Naive thymus-derived CD8-positive, alpha-beta T cell (primary cell): ENCODE measurements at regions not wholly inside any gene's neighbourhood (a gene's known extent, or its start where the extent isn't known, plus 50 kb on each side); places are given as distances from the start of the nearest gene placed in this dataset.

Experiments used
- ATAC-seq, 2 donors: fragments of 150-1000 bp; cut with Tn5 transposase in 1 of 2; sonication (Bioruptor Pico), chemical (Tn5 transposase) in 1 of 2; 1 replicate in 1 of 2; 2 replicates in 1 of 2; pipeline ENCODE4 v1.10.0; 2021; ENCODE audit warnings: mild to moderate bottlenecking in 2 of 2, moderate library complexity in 2 of 2
- POLR2A ChIA-PET: fragments of 350-600 bp; sonication (Branson Sonifier 250); formaldehyde crosslinking; loops from one replicate; lab custom pipeline; 2021; ENCODE audit warnings: antibody characterized with exemption; lab: Charles Lee
- DNase-seq, 10 donors: peaks; one replicate each; pipeline versions ENCODE4 v3.0.0 to v3.0.0-alpha.2; 2020 to 2022
- H3K27ac Mint-ChIP-seq, 10 donors: one replicate each; pipeline ENCODE4 v1.8.0; 2020 to 2022; ENCODE audit warnings: mild to moderate bottlenecking in 10 of 10, mixed read lengths in 10 of 10, moderate library complexity in 4 of 10, inconsistent platforms in 1 of 10
- H3K27me3 Mint-ChIP-seq, 5 donors: one replicate each; pipeline ENCODE4 v1.8.0; 2021 to 2022; ENCODE audit warnings: mixed read lengths in 5 of 5
- H3K36me3 Mint-ChIP-seq, 3 donors: one replicate each; pipeline ENCODE4 v1.8.0; 2020 to 2022; ENCODE audit warnings: mixed read lengths in 3 of 3, mild to moderate bottlenecking in 2 of 3, inconsistent platforms in 1 of 3
- H3K4me1 Mint-ChIP-seq, 4 donors: one replicate each; pipeline ENCODE4 v1.8.0; 2021 to 2022; ENCODE audit warnings: mixed read lengths in 4 of 4
- H3K4me3 Mint-ChIP-seq, 10 donors: one replicate each; pipeline ENCODE4 v1.8.0; 2020 to 2022; ENCODE audit warnings: mild to moderate bottlenecking in 10 of 10, mixed read lengths in 10 of 10, moderate library complexity in 6 of 10, inconsistent platforms in 1 of 10
- H3K9me3 Mint-ChIP-seq, 9 donors: one replicate each; pipeline ENCODE4 v1.8.0; 2020 to 2022; ENCODE audit warnings: mixed read lengths in 9 of 9, mild to moderate bottlenecking in 3 of 9, inconsistent platforms in 1 of 9, moderate library complexity in 1 of 9

DNA sequence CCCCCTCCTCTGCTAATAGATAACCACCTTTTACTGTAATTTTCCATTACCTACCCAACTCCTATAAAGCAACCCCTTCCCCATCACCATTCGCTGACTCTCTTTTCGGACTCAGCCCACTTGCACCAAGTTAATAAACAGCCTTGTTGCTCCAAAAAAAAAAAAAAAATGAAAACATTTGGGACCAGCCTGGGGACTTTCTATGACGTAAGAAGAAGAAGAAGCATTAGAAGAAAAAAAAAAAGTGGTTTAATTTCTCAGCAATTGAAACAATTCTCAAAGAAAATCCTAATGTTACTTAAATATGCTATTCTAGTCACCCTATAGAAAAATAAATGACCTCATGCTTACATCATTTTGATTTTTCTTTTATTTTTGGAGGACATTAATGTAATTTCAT, 301.5 kb upstream of the ANO3 start:
- H3K4me1 Mint-ChIP-seq, result peaks cover 0 to 2% (median 0%) of the 10 kb centered on the region in 4 donors
- H3K27ac Mint-ChIP-seq, result no peak overlapping the region
- peaks cover 0 to 35% (median 7%) of the 10 kb centered on the region in 9 donors for H3K9me3 Mint-ChIP-seq
- DNase-seq (no peak), ATAC-seq (no peak)
- no peaks in the 10 kb centered on the region for H3K27me3 Mint-ChIP-seq
- POLR2A ChIA-PET, result no interaction called here
- H3K4me3 Mint-ChIP-seq, result no peak overlapping the region
- H3K36me3 Mint-ChIP-seq, result no peaks in the 10 kb centered on the region

DNA sequence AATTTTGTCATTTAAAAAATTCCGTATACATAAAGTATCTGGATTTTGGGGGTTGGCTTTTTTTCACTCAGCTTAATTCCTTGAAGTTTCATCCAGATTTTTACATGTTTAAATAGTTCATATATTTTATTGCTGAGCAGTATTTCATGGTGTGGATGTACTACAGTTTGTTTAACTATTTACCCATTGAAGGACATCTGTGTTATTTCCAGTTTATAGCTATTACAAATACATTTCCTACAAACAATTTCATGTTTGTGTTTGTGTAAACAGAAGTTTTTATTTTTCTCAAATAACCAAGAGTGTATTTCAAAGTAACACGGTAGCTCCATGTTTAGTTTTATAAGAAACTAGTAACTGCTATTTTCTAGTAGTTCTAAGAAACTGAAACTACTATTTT, 299.7 kb upstream of the ANO3 start:
- DNase-seq (no peak), ATAC-seq (no peak)
- no peaks in the 10 kb centered on the region for H3K27me3 Mint-ChIP-seq
- no peak overlapping the region for H3K4me3 Mint-ChIP-seq
- H3K36me3 Mint-ChIP-seq, result no peaks in the 10 kb centered on the region
- POLR2A ChIA-PET, result no interaction called here
- H3K9me3 Mint-ChIP-seq, result peaks cover 0 to 27% (median 5%) of the 10 kb centered on the region in 9 donors
- peaks cover 0 to 2% (median 0%) of the 10 kb centered on the region in 4 donors for H3K4me1 Mint-ChIP-seq
- no peak overlapping the region for H3K27ac Mint-ChIP-seq

DNA sequence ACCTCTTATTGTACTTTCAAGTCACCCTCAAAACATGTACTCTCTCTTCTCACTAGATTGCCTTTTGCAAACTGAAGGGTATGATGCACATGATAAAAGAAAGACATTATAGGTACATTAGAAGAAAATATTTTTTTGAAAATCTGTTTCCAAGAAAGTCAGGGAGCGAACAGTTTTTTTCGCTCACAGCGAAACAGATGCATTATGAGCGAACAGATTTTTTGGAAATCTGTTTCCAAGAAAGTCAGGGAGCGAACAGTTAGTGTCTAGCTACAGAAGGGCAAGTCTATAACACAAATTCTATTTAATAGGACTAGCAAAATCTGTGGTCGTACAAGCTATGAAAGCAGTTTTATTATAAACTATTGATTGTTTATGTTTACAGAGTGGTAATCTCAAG, 296.2 kb upstream of the ANO3 start:
- Mint-ChIP-seq H3K36me3 (no peaks in the 10 kb centered on the region), H3K4me1 (no peaks in the 10 kb centered on the region), H3K9me3 (peaks cover 0 to 17% (median 5%) of the 10 kb centered on the region in 9 donors), H3K4me3 (no peak overlapping the region), H3K27me3 (no peaks in the 10 kb centered on the region), H3K27ac (no peak overlapping the region)
- DNase-seq (no peak), ATAC-seq (no peak)
- POLR2A ChIA-PET, result no interaction called here

DNA sequence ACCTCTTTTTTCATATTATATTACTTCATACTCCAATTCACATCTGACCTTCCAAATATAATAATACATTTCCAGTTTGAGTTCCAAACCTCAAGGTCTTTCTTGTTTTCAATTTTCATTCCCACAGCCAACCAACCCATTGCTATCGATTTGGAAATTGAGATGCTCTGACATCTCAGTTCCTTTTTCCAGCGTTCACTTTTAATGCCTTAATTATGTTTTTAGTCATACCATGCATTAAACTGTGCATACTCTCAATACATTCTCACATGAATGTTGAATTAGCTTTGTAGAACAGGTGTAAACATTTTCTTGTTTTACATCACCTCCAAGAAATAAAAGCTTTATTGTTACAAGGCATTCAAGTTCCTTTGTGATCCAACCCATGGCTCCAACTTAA, 294.2 kb upstream of the ANO3 start:
- Mint-ChIP-seq H3K36me3 (no peaks in the 10 kb centered on the region), H3K27ac (no peak overlapping the region), H3K4me3 (no peak overlapping the region), H3K9me3 (peaks cover 0 to 17% (median 5%) of the 10 kb centered on the region in 9 donors), H3K4me1 (no peaks in the 10 kb centered on the region), H3K27me3 (no peaks in the 10 kb centered on the region)
- DNase-seq (no peak), ATAC-seq (no peak)
- POLR2A ChIA-PET, result no interaction called here

DNA sequence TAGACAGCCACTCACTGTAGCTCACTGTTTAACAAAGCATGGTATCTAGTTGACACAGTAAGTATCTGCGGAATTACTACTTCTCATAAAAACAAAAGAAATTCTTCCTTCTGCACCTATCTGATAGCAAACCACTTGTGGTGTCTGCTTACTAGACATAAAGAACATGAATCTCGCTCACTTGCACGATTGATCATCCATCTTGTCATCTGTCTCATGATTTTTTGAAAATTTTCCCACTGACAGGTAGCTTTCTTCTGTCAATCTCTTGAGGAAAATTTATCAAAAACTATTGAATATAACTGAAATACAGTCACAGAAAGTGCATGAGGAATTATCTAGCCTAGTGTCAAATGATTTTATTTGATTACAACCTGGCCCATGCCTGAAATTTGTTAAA, 291.6 kb upstream of the ANO3 start:
- no peak for DNase-seq
- Mint-ChIP-seq H3K27ac (no peak overlapping the region), H3K4me1 (no peaks in the 10 kb centered on the region), H3K27me3 (no peaks in the 10 kb centered on the region), H3K36me3 (no peaks in the 10 kb centered on the region), H3K9me3 (peaks cover 0 to 5% (median 3%) of the 10 kb centered on the region in 9 donors), H3K4me3 (no peak overlapping the region)
- ATAC-seq, result no peak
- POLR2A ChIA-PET, result no interaction called here

DNA sequence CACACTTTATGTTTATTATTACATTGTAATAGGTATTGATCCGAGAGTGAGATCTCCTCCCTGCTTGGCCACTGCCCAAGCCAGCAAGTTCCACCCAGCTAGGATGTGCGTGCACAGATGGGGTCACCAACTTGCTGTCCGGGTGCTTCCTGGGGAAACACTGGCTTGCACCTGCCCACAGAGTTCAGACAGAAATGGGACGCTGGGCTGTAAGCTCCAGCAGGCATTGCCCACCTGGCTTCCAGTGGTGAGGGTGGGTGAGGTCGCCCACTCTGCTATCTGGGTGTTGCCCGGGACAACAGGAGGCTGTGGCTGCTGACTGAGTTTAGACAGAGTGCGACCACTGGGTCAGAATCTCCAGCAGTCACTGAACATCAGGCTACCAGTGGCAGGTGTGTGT, 289.8 kb upstream of the ANO3 start:
- H3K9me3 Mint-ChIP-seq, result peaks cover 0 to 5% (median 2%) of the 10 kb centered on the region in 9 donors
- H3K27me3 Mint-ChIP-seq, result no peaks in the 10 kb centered on the region
- H3K4me1 Mint-ChIP-seq, result no peaks in the 10 kb centered on the region

DNA sequence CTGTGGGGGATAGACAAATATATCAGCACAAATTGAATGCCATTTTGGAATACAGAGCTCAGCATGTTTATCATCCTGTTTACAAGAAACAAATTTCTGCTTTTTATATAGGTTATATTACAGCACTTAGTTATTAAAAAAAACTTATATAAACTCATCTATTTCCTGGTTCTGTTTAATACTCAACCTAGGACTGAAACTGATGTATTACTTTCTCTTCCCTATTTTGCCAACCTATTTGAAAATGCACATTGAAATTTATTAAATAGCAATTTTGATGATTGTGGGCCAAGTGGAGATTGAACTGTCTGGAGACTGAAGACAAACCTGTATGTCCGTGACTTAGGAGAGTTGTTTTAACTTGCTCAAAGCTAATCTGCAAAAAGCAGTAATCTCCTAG, 288.3 kb upstream of the ANO3 start:
- Mint-ChIP-seq H3K4me1 (no peaks in the 10 kb centered on the region), H3K9me3 (peaks cover 0 to 7% (median 0%) of the 10 kb centered on the region in 9 donors), H3K36me3 (no peaks in the 10 kb centered on the region), H3K27ac (no peak overlapping the region), H3K4me3 (no peak overlapping the region), H3K27me3 (no peaks in the 10 kb centered on the region)
- ATAC-seq (no peak), DNase-seq (no peak)
- POLR2A ChIA-PET, result no interaction called here

More for the DNA sequence above, 289.8 kb upstream of the ANO3 start:
- ATAC-seq (no peak), DNase-seq (no peak)
- Mint-ChIP-seq H3K27ac (no peak overlapping the region), H3K36me3 (no peaks in the 10 kb centered on the region), H3K4me3 (no peak overlapping the region)
- POLR2A ChIA-PET, result no interaction called here

DNA sequence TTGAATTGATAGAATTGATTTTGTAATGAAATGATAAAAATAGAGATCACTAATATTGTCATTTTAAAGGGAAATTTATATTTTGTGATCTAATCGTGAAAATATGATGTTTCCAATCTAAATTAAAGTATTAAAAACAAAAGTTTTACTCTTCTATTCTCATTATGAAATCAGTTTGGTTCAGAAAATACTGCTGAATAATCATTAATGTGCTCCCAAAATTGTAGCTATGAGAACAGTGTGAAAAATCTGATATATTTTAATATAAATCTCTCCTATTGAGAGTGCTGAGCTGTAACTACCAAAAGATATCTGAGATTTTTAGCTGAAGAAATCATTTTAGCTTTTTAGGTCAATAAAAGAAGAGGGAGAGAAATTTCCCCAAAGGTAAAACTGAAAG, 287.5 kb upstream of the ANO3 start:
- no peaks in the 10 kb centered on the region for H3K4me1 Mint-ChIP-seq
- no peak for DNase-seq
- no peak for ATAC-seq
- H3K4me3 Mint-ChIP-seq, result no peak overlapping the region
- no peaks in the 10 kb centered on the region for H3K36me3 Mint-ChIP-seq
- no peaks in the 10 kb centered on the region for H3K27me3 Mint-ChIP-seq
- POLR2A ChIA-PET, result no interaction called here
- no peak overlapping the region for H3K27ac Mint-ChIP-seq
- peaks cover 0 to 14% (median 0%) of the 10 kb centered on the region in 9 donors for H3K9me3 Mint-ChIP-seq

DNA sequence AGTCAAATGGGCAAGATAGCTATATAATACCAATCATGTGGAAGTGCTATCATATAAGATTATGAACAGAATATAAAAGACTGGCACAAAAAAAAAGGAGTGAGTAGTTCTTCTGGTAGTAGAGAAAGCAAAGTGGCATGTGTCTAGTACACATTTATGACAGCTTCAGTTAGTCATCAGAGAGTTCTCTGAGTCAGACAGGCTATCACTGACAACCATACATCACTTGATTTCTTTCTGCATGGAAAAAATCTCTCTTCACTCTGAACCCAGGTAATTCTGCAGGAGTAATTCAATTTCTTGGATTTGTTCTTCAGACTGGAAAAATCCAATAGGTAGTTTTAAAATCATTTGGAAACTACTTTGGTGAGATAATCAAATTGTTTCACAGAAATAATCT, 286.8 kb upstream of the ANO3 start:
- no peaks in the 10 kb centered on the region for H3K36me3 Mint-ChIP-seq
- DNase-seq (no peak), ATAC-seq (no peak)
- no peaks in the 10 kb centered on the region for H3K27me3 Mint-ChIP-seq
- H3K4me3 Mint-ChIP-seq, result no peak overlapping the region
- H3K9me3 Mint-ChIP-seq, result peaks cover 0 to 18% (median 0%) of the 10 kb centered on the region in 9 donors
- no peak overlapping the region for H3K27ac Mint-ChIP-seq
- H3K4me1 Mint-ChIP-seq, result no peaks in the 10 kb centered on the region
- POLR2A ChIA-PET, result no interaction called here

DNA sequence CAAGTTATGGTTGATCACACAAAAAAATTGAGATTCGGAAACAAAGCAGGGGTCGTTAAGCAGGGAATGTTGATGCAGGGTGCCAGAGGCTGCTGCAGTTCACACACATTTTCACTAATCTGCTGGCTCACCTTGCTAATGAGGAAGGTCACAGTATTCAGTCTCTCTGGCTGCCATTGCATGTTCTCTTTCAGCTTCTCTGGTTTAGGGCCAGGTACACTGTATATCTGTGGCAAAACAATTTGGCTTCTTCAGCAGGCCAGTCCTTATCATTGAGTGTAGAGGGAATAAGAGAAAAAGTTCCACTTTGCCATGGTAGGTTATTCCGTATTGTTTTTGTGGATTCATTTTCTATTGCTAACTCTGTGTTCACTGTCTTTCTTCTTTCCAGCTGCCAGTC, 283.7 kb upstream of the ANO3 start:
- Mint-ChIP-seq H3K9me3 (peaks cover 0 to 18% (median 3%) of the 10 kb centered on the region in 9 donors), H3K36me3 (no peaks in the 10 kb centered on the region), H3K27me3 (no peaks in the 10 kb centered on the region), H3K4me1 (no peaks in the 10 kb centered on the region), H3K4me3 (no peak overlapping the region), H3K27ac (no peak overlapping the region)
- no peak for ATAC-seq
- POLR2A ChIA-PET, result no interaction called here
- DNase-seq, result no peak

DNA sequence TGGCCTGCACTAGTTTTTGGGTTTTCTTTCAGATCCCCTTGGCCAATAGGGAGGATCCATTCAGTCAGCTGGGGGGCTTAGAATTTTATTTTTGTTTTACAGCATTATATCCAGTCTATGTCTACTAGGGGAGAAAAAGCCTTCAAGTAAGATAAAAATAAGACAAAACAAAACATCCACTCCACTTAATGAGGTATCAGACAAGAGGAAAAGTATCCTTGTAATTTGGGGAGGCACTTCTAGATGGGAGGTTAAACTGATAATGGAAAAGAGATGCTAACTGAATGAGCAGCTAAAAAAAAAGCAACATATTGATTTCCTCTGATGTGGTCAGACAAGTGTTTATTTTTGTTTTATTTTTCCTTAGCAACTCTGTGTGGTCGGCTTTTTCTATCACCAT, 278.0 kb upstream of the ANO3 start:
- DNase-seq, result no peak
- ATAC-seq, result no peak
- POLR2A ChIA-PET, result no interaction called here
- no peaks in the 10 kb centered on the region for H3K36me3 Mint-ChIP-seq
- H3K4me3 Mint-ChIP-seq, result no peak overlapping the region
- peaks cover 0 to 14% (median 3%) of the 10 kb centered on the region in 9 donors for H3K9me3 Mint-ChIP-seq
- H3K27me3 Mint-ChIP-seq, result no peaks in the 10 kb centered on the region
- no peaks in the 10 kb centered on the region for H3K4me1 Mint-ChIP-seq
- no peak overlapping the region for H3K27ac Mint-ChIP-seq

DNA sequence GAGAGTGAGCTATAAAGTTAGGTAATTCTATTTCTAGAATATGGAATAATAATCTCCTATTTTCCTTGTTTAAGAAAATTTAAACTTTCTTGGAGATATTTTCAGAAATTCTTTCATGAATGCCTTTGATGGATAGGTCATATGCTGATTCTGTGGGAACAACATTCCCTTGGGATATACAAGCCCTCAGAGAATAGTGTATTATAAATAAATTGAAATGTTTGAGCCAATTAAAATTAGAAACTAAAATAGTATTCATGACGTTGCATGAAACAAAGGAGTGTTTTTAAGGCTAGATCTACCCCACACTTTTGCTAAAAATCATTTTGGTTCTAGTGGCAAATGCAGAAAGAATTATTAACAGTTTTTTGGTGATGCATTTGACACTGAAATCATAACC, 269.3 kb upstream of the ANO3 start:
- Mint-ChIP-seq H3K9me3 (peaks cover 0 to 7% (median 3%) of the 10 kb centered on the region in 9 donors), H3K4me1 (peaks cover 0 to 7% (median 0%) of the 10 kb centered on the region in 4 donors), H3K27me3 (no peaks in the 10 kb centered on the region), H3K27ac (no peak overlapping the region), H3K4me3 (no peak overlapping the region), H3K36me3 (no peaks in the 10 kb centered on the region)
- POLR2A ChIA-PET, result no interaction called here
- no peak for DNase-seq
- no peak for ATAC-seq

DNA sequence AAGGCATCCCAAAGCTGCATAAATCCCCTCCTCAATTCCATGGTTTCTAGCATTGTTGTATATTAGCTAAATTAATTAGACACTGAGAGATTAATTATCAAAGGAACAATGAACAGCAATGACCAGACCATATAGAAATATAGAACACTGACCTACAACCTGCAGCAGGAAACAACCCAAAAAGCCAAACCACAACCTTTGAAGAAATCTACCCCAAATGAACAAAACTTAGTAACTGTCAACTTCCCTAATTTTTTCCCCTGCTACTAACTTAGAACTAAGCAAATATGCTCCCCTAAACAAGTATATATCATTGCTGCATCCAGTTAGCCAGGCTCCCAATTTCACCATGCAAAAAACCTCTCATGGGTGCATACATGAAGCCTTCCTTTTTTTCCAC, 268.0 kb upstream of the ANO3 start:
- H3K4me1 Mint-ChIP-seq, result peaks cover 0 to 7% (median 0%) of the 10 kb centered on the region in 4 donors
- no peak overlapping the region for H3K27ac Mint-ChIP-seq
- no peaks in the 10 kb centered on the region for H3K27me3 Mint-ChIP-seq
- POLR2A ChIA-PET, result no interaction called here
- ATAC-seq (no peak), DNase-seq (no peak)
- H3K9me3 Mint-ChIP-seq, result peaks cover 0 to 7% (median 6%) of the 10 kb centered on the region in 9 donors
- H3K4me3 Mint-ChIP-seq, result no peak overlapping the region
- no peaks in the 10 kb centered on the region for H3K36me3 Mint-ChIP-seq

DNA sequence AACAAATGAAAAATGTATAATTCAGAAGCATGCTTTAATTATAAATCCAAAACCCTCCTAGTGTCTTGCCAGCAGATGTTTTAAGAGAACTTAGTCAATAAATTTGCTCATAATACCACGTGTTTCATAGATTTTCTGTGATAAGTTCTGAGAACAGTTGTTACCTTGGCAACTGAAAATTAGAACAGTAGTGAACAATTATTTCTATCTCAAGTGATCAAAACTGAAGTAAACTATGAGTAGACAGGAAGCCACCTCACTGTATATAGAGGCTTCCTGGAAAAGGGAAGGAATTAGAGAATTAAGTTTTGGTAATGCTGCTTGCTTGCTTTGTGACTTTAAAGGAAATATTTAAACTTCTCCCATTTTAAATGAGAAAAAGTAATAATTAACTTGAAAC, 266.0 kb upstream of the ANO3 start:
- Mint-ChIP-seq H3K36me3 (no peaks in the 10 kb centered on the region), H3K27me3 (no peaks in the 10 kb centered on the region), H3K27ac (no peak overlapping the region), H3K4me3 (no peak overlapping the region), H3K4me1 (peaks cover 0 to 7% (median 0%) of the 10 kb centered on the region in 4 donors), H3K9me3 (peaks cover 0 to 7% (median 6%) of the 10 kb centered on the region in 9 donors)
- ATAC-seq (no peak), DNase-seq (no peak)
- POLR2A ChIA-PET, result no interaction called here
